T-helper 17 cell (primary cell): ENCODE measurements at regions not wholly inside any gene's neighbourhood (a gene's known extent, or its start where the extent isn't known, plus 50 kb on each side); places are given as distances from the start of the nearest gene placed in this dataset.
A peak's percentile ranks its signal among the peaks of the same experiment; 100 is the strongest.

Experiments used
- ATAC-seq: fragments of 150-1000 bp; cut with Tn5 transposase; 2 replicates; pipeline ENCODE4 v1.10.0; 2021; ENCODE audit warnings: mild to moderate bottlenecking, moderate library complexity
- DNase-seq, 3 donors: peaks; one replicate each; pipeline versions ENCODE4 v3.0.0 to v3.0.0-alpha.2; 2020 to 2021
- H3K9me3 ChIP-seq: one replicate; pipeline ENCODE4 v1.7.0; 2013; ENCODE audit warnings: low read length, mild to moderate bottlenecking; ENCODE audit not compliant: control insufficient read depth, poor library complexity, severe bottlenecking
- H3K27ac Mint-ChIP-seq: one replicate; pipeline ENCODE4 v1.8.0; 2022; ENCODE audit warnings: mild to moderate bottlenecking, moderate library complexity, mixed read lengths
- H3K27me3 Mint-ChIP-seq: one replicate; pipeline ENCODE4 v1.8.0; 2022; ENCODE audit warnings: mixed read lengths
- H3K36me3 Mint-ChIP-seq: one replicate; pipeline ENCODE4 v1.8.0; 2022; ENCODE audit warnings: low read depth, mixed read lengths
- H3K4me1 Mint-ChIP-seq: one replicate; pipeline ENCODE4 v1.8.0; 2022; ENCODE audit warnings: mild to moderate bottlenecking, mixed read lengths
- H3K4me3 Mint-ChIP-seq: one replicate; pipeline ENCODE4 v1.8.0; 2022; ENCODE audit warnings: mild to moderate bottlenecking, moderate library complexity, mixed read lengths

DNA sequence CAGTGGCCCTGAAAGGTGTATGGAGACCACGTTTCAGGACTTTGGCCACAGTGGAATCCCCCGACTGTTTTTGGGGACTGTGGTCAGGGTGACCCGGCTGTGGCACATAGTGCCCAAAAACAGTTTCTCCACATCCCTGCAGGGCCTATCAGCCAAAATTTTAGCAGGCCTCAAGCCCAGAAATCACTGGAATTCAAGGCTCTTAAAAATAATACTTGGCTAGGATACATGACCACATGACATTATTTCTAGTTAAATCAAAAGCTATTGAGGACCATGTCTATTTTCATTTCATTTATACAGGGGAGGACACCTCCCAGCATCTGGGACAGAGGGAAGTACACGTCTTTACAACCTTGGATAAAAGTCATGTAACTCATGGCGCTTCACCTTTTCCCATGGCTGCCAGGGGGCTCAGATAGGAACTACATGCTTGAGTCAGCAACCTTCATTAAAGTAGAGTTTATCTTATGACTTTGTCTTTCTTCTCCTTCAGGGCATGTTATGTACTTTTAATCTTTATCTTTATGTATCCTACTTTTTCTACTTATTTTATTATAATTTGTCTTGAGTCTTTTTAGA is 70.8 kb upstream of the CD93 start:
- no peaks in the 10 kb centered on the region for H3K9me3 ChIP-seq
- no peak for ATAC-seq
- Mint-ChIP-seq H3K36me3 (no peaks in the 10 kb centered on the region), H3K27ac (no peak overlapping the region), H3K4me3 (no peak overlapping the region), H3K4me1 (peaks cover 17% of the 10 kb centered on the region), H3K27me3 (no peaks in the 10 kb centered on the region)
- DNase-seq = no peak

DNA sequence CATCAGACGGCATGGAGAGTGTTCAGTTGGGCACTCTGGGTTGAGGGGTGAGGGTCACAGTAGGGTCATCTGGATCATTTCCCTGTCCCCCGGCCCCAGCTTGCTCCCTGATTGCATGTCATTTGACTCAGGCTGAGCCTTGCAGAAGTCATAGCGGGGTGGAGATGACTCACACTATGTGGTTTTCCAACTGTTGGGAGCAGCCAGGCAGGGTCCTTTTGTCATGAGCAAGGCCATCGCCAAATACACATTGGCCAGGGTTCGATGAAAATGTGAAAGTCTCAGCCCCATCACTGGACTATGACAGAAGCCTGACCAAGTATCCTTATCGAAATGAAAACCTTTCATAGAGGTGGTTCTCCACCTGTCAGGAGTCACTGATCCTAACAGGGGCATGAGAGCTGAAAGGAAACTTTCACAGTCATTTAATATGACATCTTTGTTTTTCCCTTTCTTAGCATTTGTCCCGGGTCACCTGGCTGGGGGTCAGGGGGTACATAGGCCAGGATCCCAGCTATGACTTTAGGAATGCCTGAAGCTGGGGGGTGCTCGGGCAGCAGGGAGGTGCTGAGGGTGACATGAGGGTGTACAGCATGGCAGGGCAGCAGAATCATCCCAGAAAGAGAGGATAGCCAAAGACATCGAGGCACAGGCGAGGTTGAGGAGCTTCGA is 70.2 kb upstream of the CD93 start:
- H3K4me1 Mint-ChIP-seq = peaks cover 19% of the 10 kb centered on the region

DNA sequence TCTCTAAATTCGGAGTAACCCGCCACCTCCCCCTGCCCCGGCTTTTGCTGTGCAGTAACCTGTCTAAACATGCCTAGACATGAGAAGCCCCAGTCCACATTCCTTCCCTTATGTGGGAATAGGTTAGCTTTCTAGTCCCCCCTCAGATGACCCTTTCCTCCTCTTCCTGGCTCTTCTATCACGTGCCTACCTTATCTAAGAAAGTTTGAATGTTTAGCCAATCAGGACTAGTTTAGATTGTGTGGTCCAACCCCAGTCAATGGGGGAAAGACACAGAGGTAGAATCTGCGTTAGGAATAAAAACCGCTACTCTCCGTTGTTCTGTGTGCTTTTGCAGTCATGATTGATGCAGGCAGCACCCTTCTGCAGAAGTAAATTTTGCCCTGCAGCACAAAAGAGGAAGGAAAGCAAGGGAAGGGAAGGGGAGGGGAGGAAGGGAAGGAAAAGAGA is 69.0 kb upstream of the CD93 start:
- Mint-ChIP-seq H3K27me3 (peaks cover 3% of the 10 kb centered on the region), H3K4me3 (no peak overlapping the region), H3K36me3 (no peaks in the 10 kb centered on the region), H3K27ac (peak overlapping the region; percentile 45), H3K4me1 (peaks cover 16% of the 10 kb centered on the region)
- H3K9me3 ChIP-seq = no peaks in the 10 kb centered on the region
- DNase-seq (no peak), ATAC-seq (no peak)

More for the DNA sequence above, 70.2 kb upstream of the CD93 start:
- H3K27me3 Mint-ChIP-seq = no peaks in the 10 kb centered on the region
- ATAC-seq = peak; percentile 37
- DNase-seq = no peak
- no peaks in the 10 kb centered on the region for H3K36me3 Mint-ChIP-seq
- no peaks in the 10 kb centered on the region for H3K9me3 ChIP-seq
- no peak overlapping the region for H3K27ac Mint-ChIP-seq
- H3K4me3 Mint-ChIP-seq = no peak overlapping the region

DNA sequence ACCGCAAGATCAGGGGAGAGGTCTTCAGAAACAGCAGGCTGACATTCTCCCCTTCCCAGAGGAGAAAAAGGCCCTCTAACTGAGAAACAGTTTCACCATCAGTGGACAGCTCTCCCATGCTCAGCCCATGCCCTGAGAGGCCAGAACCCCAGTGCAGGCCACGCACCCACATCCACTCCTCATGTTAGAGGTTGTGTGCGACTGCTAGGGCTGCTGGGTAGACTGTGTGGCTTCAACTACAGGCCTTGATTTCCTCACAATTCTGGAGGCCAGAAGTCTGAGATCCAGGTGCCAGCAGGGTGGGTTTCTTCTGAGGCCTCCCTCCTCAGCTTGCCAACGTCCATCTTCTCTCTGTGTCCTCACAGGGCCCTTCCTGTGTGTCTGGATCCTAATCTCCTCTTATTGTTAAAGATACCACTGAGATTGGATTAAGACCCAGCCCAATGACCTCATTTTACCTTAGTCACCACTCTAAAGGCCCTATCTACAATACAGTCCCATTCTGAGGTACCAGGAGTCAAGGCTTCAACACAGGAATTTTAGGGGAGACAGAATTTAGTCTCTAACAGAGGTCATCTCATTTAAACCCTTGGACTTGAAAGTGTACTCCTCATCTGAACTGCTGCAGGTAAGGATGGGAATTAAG is 67.7 kb upstream of the CD93 start:
- ATAC-seq (no peak), DNase-seq (no peak)
- Mint-ChIP-seq H3K4me3 (no peak overlapping the region), H3K36me3 (no peaks in the 10 kb centered on the region), H3K27me3 (peaks cover 9% of the 10 kb centered on the region), H3K27ac (no peak overlapping the region), H3K4me1 (peaks cover 8% of the 10 kb centered on the region)
- H3K9me3 ChIP-seq = no peaks in the 10 kb centered on the region

DNA sequence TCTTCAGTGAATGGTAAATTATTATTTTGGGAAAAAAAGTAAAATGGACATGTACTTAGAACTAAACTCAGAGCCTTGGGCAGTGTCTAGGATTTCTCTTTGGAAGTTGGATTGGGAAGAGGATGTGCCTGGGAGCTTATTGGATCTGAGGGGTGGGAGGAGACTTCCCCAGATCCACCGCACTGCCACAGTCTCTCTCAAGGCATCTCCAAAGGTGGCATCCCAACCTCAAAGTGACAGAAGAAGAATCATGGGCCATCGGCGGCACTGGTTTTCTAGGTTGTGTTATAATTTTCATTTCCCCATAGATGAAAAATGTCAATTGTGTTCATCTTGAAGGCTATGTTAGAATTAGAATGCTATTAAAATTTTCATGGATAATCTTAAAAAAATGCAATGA is 66.8 kb upstream of the CD93 start:
- ATAC-seq (no peak), DNase-seq (no peak)
- H3K36me3 Mint-ChIP-seq = no peaks in the 10 kb centered on the region
- H3K4me1 Mint-ChIP-seq = peaks cover 10% of the 10 kb centered on the region
- no peaks in the 10 kb centered on the region for H3K9me3 ChIP-seq
- H3K27me3 Mint-ChIP-seq = peaks cover 9% of the 10 kb centered on the region
- no peak overlapping the region for H3K4me3 Mint-ChIP-seq
- H3K27ac Mint-ChIP-seq = no peak overlapping the region

DNA sequence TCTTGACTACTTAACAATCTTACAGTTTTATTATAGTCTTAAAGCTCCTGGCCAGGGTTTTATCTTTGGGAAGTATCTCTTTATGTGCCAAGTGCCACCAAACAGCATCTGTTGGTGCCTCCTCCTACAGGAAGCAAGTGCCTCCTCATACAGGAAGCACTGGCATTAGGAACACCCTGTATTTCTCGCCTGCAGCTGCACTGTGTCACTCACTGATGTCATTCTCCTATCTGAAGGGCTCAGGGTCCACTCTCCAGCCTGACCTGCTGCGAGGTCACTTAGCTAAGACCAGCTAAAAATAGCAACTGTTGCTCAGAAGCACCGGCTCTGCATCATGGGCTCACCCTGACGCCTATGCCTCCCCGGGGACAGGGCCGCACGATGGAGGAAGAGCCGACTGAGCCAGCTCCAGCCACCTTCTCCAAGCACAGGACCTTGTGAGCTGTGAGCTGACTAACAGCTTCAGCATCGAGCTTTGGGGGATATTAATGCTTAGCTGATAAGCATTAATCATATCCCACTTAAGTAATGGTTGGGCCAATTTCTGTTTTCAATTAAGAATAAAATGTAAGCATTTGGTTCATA is 66.3 kb upstream of the CD93 start:
- H3K9me3 ChIP-seq = no peaks in the 10 kb centered on the region
- Mint-ChIP-seq H3K4me1 (peaks cover 15% of the 10 kb centered on the region), H3K27ac (no peak overlapping the region), H3K4me3 (no peak overlapping the region), H3K36me3 (no peaks in the 10 kb centered on the region), H3K27me3 (peaks cover 9% of the 10 kb centered on the region)
- DNase-seq (no peak), ATAC-seq (peak; percentile 44)

DNA sequence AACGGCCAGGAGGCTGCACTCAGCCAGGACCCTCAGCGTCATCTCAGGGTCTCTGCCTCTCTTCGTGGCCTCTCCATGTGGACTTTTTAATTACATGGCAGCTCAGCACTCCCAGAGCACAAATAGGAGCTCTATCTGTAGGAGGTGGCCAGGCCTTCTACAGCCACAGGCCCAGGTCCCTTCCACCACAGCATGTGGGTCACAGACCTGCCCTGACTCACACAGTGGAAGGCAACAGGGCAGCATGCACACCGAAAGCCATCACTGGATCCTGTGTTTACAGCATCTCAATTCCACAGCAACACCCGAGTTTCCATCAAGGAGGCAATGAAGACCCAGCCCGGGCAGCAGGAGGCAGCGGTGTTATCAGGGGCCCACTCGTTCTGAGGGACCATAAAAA is 65.8 kb upstream of the CD93 start:
- peaks cover 17% of the 10 kb centered on the region for H3K4me1 Mint-ChIP-seq
- ATAC-seq = no peak

DNA sequence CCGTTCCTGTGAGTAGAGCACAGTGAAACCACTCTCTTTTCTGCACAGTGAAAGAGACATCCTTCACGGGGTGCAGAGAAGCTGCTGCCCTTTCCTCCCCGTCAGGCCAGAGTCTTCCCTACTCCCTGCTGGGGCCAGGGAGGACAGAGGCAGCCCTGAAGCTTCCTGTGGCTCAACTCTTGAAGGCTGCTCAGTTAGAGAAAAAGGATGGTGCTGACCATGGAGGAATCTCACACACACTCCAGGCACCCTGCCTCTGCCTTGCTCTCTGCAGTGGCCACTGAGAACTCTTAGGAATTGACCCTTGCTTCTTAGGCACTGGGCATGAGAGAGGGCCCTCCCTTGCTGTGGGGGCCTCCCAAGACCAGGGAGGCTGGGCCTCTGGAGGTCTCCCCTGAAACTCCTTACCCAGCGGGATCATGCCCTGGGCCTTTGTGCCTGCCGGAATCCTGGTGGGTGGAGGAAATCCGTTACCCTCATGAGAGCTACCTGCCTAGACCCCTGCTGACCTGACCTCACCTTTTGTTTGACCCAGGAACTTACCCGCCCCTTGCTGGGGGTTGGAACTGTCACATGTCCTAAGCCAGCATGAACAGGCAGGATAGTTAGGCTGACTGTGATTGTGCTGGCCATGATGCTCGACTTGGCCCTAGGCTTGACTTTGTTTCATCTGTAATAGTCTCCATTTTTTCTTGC is 65.0 kb upstream of the CD93 start:
- no peaks in the 10 kb centered on the region for H3K9me3 ChIP-seq
- Mint-ChIP-seq H3K4me1 (peaks cover 17% of the 10 kb centered on the region), H3K36me3 (no peaks in the 10 kb centered on the region), H3K4me3 (no peak overlapping the region), H3K27me3 (peaks cover 9% of the 10 kb centered on the region), H3K27ac (peak overlapping the region; percentile 78)
- ATAC-seq = no peak
- no peak for DNase-seq

More for the DNA sequence above, 65.8 kb upstream of the CD93 start:
- Mint-ChIP-seq H3K36me3 (no peaks in the 10 kb centered on the region), H3K27ac (peak overlapping the region; percentile 78), H3K4me3 (no peak overlapping the region), H3K27me3 (peaks cover 9% of the 10 kb centered on the region)
- no peak for DNase-seq
- H3K9me3 ChIP-seq = no peaks in the 10 kb centered on the region

DNA sequence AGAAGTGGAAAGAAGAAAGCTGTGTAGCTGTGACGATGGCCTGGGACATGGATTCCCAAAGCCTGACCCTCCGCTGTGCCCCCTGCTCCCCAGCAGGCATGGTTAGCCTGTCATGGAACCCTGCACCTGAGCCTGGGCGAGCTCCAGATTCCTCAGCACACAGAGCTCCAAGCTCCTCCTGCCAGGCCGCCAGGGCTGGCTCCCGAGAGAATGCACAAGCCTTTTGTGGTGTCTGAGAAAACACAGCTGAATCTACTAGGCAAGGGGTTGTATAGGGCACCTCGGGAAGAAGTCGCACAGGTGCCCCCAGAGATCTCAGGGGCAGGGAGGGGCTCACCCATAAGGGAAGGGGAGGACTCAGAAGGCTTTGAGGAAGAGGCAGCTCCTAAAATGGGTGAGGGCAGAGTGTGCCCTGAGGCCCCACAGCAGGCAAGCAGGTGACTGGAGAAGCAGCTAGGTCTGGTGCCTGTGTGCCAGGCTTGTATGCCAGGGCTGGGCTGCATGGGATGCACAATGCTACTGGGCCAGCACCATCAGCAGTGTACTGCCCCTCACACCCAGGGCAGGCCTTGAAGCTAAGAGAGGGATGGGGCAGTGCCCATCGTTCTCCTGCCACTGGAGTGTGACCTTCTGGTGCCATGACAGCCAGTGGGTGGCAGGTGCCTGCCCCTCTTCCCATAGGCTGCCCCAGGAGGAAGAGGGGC is 64.3 kb upstream of the CD93 start:
- no peak overlapping the region for H3K4me3 Mint-ChIP-seq
- DNase-seq (no peak), ATAC-seq (no peak)
- no peaks in the 10 kb centered on the region for H3K9me3 ChIP-seq
- H3K36me3 Mint-ChIP-seq = no peaks in the 10 kb centered on the region
- H3K27ac Mint-ChIP-seq = no peak overlapping the region
- H3K27me3 Mint-ChIP-seq = peaks cover 10% of the 10 kb centered on the region
- peaks cover 15% of the 10 kb centered on the region for H3K4me1 Mint-ChIP-seq

DNA sequence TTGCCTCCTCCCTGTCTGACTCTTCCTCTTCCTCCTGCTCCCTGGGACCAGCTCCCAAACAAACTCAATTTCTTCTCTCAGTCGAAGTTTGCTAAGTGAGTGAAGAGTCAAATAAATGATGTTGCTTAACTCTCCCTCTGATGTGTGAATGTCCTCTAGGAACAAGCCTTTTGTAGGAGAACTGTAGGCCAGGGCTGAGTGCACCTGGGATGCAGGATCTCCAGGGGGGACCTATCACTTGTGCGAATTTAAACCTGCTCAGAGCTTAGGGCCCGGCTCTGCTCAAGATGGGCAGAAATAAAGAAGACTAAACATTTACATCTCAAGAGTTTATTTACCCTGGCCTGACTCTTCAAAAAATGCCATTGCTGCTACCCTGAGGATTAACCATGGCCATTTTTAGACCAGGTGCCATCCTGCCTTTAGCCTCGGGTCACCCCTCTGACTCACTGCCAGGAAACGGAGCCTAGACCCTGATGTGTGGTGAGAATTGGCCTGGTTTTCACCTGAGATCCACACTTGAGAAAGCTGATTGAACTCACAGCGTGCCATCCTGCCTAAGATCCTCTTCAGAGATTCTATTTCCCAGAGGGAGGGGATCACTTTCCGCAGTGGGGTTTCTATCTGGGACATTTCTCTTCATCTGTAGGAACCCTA is 63.6 kb upstream of the CD93 start:
- Mint-ChIP-seq H3K36me3 (peaks cover 4% of the 10 kb centered on the region), H3K27ac (no peak overlapping the region), H3K27me3 (peaks cover 17% of the 10 kb centered on the region), H3K4me3 (no peak overlapping the region), H3K4me1 (peaks cover 15% of the 10 kb centered on the region)
- DNase-seq = no peak
- no peaks in the 10 kb centered on the region for H3K9me3 ChIP-seq
- no peak for ATAC-seq

DNA sequence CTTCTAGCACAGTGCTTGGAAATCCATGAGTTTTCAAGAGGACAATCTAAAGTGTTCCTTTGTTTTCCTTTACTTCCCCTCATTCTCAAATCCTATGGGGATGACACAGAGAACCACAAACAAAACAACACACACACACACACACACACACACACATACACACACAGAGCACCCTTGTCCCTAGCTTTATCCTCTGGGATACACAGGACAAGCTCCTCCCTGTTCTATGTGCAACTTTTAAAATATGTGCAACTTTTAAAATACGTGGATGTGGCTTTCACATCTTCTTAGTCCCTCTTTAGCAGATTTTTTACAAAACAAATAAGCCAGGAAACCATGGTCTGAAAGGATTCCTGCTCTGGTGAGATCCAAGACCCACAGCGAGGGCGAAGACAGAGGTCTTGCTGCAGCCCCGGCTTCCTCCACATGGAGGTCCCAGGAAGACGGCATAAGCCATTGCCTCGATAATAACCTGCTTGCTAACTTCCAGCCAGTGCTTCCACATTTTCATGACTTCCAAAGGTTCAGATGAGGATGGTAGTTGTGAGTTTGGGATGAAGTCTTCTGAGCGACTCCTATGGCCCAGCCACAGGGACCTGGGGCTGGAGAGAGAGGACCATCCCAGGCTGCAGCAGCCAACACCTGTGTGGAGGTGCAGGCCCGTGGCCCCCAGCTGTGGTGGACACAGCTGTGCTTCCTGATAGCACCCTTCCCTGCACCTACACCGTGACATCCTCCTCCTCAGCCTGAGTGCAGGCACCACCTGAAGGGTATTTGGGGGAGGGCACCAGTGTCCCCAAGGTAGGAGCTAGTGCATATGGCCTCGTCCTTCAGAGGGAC is 62.8 kb upstream of the CD93 start:
- Mint-ChIP-seq H3K4me1 (peaks cover 21% of the 10 kb centered on the region), H3K4me3 (no peak overlapping the region), H3K27me3 (peaks cover 17% of the 10 kb centered on the region), H3K27ac (no peak overlapping the region), H3K36me3 (peaks cover 4% of the 10 kb centered on the region)
- ATAC-seq (no peak), DNase-seq (no peak)
- H3K9me3 ChIP-seq = no peaks in the 10 kb centered on the region
